HFF-Myc (cell line): ENCODE measurements at regions not wholly inside any gene's neighbourhood (a gene's known extent, or its start where the extent isn't known, plus 50 kb on each side); places are given as distances from the start of the nearest gene placed in this dataset.

Experiments used
- DNase-seq: peaks from one replicate; pipeline ENCODE4 v3.0.0-alpha.2; 2011; ENCODE audit warnings: low read depth; ENCODE audit errors: extremely low read depth
- H3K4me3 ChIP-seq: replicated peaks from 2 replicates; pipeline ENCODE4 v1.5.1; 2011; ENCODE audit warnings: low read depth, mild to moderate bottlenecking, control low read depth, low read length
- CTCF ChIP-seq: IDR thresholded peaks from 2 replicates; pipeline ENCODE4 v1.5.1; 2012; ENCODE audit warnings: mild to moderate bottlenecking, low read depth, low read length, control low read depth; ENCODE audit errors: missing control alignments

DNA sequence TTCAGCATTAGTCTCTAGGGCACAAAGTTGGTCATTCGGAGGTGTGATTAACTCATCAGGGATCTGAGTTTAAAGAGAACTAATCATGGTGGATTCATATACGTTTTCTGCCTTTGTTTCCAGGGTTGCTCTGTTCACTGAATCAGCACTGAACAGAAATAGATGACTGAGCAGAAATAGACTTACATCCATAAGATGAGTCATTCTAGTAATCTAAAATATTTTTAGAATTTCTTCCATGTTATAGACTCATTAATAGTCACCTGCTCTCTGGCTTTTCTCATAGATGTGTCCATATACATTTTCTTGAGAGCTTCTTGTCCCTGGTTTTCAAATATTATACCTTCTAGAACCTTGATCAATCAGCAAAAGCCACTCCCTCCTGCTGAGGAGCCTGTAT is 837.6 kb upstream of the DPPA4 start:
- no peak for DNase-seq
- no peak for TF ChIP-seq CTCF

DNA sequence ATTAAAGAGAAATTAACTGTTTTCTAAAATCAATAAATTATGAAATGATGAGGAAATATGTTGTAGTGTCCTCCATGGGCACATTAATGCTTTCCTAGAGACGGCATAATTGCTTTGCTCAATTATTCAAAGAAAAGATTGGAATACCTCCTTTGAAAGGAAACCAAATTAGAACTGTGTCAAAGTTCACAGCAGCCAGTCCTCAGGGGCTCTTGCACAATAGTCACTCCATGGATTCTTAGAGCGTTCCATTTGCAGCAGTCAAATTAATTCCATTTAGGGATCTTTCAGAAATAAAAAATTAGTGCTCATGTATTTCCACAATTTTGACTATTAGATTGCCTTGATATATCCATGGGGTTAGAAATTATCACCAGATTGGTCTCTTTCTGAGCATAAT is 841.6 kb upstream of the DPPA4 start:
- no peak for DNase-seq
- no peak overlapping the region for H3K4me3 ChIP-seq
- TF ChIP-seq CTCF: no peak

More for the DNA sequence above, 837.6 kb upstream of the DPPA4 start:
- H3K4me3 ChIP-seq: no peak overlapping the region

- peak; percentile 3 for DNase-seq
- TF ChIP-seq CTCF: no peak
- H3K4me3 ChIP-seq: no peak overlapping the region
These were observed 843.4 kb upstream of the DPPA4 start for GRCh38 chr3:110180733-110181132.

DNA sequence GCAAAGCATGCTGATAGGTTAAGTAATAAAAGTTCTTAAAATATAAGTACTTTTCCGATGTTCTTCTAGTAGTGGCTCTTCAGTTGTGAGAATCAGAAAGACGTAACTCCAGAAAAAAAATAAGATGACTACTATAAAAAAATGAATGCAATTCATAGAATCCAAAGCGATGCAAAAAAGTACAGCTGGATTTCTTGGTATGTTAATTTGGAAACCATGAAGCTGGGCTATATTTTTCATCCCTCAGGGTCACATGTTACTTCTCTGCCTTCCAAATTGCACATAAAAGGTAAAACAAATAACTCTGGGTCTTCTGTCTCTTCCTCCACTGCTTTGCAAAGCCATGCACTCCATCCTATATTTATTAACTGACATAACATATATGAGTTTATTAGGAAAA is 843.9 kb upstream of the DPPA4 start:
- no peak for TF ChIP-seq CTCF
- DNase-seq: no peak

DNA sequence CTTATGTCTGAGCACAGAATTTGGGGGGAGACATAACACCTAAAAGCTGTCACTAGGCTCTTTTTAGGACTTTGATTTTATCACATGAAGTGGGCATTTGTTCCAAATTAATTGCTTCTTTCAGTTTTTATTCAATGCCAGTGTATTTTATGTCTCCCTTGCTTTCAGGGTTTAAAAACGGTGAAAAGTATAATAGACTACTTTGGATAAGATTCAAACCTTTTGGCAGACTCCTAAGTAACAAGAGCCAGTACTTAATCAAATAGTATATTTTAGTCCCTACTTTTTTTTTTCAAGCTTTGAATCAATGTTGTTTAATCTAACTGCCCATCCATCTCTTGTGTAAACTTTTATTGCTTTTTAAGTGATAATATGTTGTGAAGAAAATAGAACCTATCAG is 847.2 kb upstream of the DPPA4 start:
- TF ChIP-seq CTCF: no peak
- DNase-seq: no peak
- no peak overlapping the region for H3K4me3 ChIP-seq

More for the DNA sequence above, 843.9 kb upstream of the DPPA4 start:
- no peak overlapping the region for H3K4me3 ChIP-seq

- no peak for DNase-seq
- no peak overlapping the region for H3K4me3 ChIP-seq
- no peak for TF ChIP-seq CTCF
These were observed 855.7 kb upstream of the DPPA4 start for GRCh38 chr3:110193074-110193473.
